Epithelial cell of proximal tubule (primary cell): ENCODE measurements at regions not wholly inside any gene's neighbourhood (a gene's known extent, or its start where the extent isn't known, plus 50 kb on each side); places are given as distances from the start of the nearest gene placed in this dataset.
A peak's percentile ranks its signal among the peaks of the same experiment; 100 is the strongest.

ENCODE experiments used
- DNase-seq: peaks from one replicate; pipeline ENCODE4 v3.0.0-alpha.2; 2011; ENCODE audit warnings: low read depth
- H3K4me3 ChIP-seq: 2 replicates; pipeline ENCODE4 v1.5.1; 2011; ENCODE audit warnings: low read depth, mild to moderate bottlenecking, low read length
- CTCF ChIP-seq: conservative IDR thresholded peaks from 2 replicates; pipeline ENCODE4 v1.5.1; 2012; ENCODE audit warnings: low read depth, mild to moderate bottlenecking, low read length

- TF ChIP-seq CTCF: no peak
- H3K4me3 ChIP-seq: no peak overlapping the region
- DNase-seq: no peak
Observed at GRCh38 chr21:16322454-16322853, 592.7 kb downstream of the USP25 start.

GRCh38 chr21:16323596-16323995, 593.8 kb downstream of the USP25 start:
- DNase-seq: peak; percentile 12
- no peak overlapping the region for H3K4me3 ChIP-seq
- TF ChIP-seq CTCF: no peak

GRCh38 chr21:16324630-16325029, 594.8 kb downstream of the USP25 start:
- TF ChIP-seq CTCF: no peak
- no peak for DNase-seq
- H3K4me3 ChIP-seq: no peak overlapping the region

- peak; percentile 47 for DNase-seq
- peak; percentile 81 for TF ChIP-seq CTCF
- no peak overlapping the region for H3K4me3 ChIP-seq
Observed at GRCh38 chr21:16330082-16330907, 600.5 kb downstream of the USP25 start.

GRCh38 chr21:16330908-16331268, 601.1 kb downstream of the USP25 start:
- H3K4me3 ChIP-seq: no peak overlapping the region
- no peak for TF ChIP-seq CTCF
- DNase-seq: no peak

GRCh38 chr21:16337266-16337665, 607.5 kb downstream of the USP25 start:
- TF ChIP-seq CTCF: no peak
- no peak overlapping the region for H3K4me3 ChIP-seq
- DNase-seq: no peak

- H3K4me3 ChIP-seq: no peak overlapping the region
- no peak for TF ChIP-seq CTCF
- DNase-seq: no peak
Observed at GRCh38 chr21:16342932-16343331, 613.1 kb downstream of the USP25 start.
